22Rv1 (cell line): ENCODE measurements at regions not wholly inside any gene's neighbourhood (a gene's known extent, or its start where the extent isn't known, plus 50 kb on each side); places are given as distances from the start of the nearest gene placed in this dataset.

Experiments used
- ZFX ChIP-seq: fragments of 450-650 bp; IDR thresholded peaks from 2 replicates; pipeline ENCODE4 v1.6.1; 2017; ENCODE audit warnings: antibody characterized with exemption, borderline replicate concordance
- TF ChIP-seq, protein P1 (sequence below): fragments of 450-650 bp; IDR thresholded peaks from 2 replicates; pipeline ENCODE4 v1.5.1; 2017; ENCODE audit warnings: mild to moderate bottlenecking

DNA sequence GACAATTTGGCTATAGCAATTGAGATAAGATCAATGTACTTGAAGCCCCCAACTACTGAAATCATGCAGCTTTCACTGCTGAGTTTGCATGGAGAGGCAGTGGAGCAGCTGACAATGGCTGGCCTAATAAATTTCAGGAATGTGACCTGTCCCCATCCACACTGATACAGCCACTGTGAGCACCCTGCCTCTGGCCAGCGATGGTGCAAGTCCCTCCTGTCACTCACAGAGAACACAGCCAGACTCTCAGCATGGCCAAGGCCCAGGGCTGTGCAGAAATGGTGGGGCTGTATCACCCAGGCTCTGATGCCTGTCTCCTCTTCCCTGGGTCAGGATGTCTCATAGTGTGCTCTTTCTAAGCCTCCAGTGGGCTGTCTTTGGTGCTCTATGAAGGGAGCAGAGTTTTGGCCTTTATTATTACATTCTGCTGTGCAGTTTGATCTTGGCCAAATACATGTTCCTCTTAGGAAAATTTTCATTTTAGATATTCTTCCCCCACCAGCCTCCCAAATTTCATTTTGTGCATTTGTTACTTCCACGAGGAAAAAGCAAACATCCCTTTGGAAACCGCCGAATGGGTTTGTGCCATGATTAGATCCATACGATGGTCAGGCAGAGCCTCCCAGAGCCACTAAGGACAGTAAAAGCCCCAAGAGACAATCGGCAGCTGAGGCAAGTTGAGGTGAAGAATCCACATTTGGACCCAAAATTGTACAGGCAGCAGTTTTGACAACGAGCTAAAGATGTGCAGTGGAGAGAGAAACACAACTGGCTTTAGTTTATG lies 85.1 kb upstream of the WSCD2 start:
- TF ChIP-seq, protein P1, sequence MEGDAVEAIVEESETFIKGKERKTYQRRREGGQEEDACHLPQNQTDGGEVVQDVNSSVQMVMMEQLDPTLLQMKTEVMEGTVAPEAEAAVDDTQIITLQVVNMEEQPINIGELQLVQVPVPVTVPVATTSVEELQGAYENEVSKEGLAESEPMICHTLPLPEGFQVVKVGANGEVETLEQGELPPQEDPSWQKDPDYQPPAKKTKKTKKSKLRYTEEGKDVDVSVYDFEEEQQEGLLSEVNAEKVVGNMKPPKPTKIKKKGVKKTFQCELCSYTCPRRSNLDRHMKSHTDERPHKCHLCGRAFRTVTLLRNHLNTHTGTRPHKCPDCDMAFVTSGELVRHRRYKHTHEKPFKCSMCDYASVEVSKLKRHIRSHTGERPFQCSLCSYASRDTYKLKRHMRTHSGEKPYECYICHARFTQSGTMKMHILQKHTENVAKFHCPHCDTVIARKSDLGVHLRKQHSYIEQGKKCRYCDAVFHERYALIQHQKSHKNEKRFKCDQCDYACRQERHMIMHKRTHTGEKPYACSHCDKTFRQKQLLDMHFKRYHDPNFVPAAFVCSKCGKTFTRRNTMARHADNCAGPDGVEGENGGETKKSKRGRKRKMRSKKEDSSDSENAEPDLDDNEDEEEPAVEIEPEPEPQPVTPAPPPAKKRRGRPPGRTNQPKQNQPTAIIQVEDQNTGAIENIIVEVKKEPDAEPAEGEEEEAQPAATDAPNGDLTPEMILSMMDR: no peak
- no peak for TF ChIP-seq ZFX
